ENCODE measurements at regions not wholly inside any gene's neighbourhood (a gene's known extent, or its start where the extent isn't known, plus 50 kb on each side); places are given as distances from the start of the nearest gene placed in this dataset.

GRCh38 chr6:130558131-130558530, 192.3 kb downstream of the TMEM200A start:
- no peak for DNase-seq (ENCODE audit: low spot score)
- Histone ChIP-seq H3K27me3 (ENCODE audit: control insufficient read depth in 4 of 4, insufficient read depth in 4 of 4, low read length in 3 of 4) (peaks cover 0 to 5% (median 0%) of the 10 kb centered on the region in 4 donors), H3K27ac (ENCODE audit: low read depth in 1 of 2, low read length in 2 of 2) (no peak overlapping the region), H3K9ac (ENCODE audit: low read depth in 1 of 2, low read length in 2 of 2) (no peak overlapping the region), H3K9me3 (ENCODE audit: control insufficient read depth in 4 of 4, low read length in 3 of 4) (no peaks in the 10 kb centered on the region), H3K4me3 (ENCODE audit: low read depth in 1 of 3, low read length in 3 of 3) (no peak overlapping the region), H3K4me1 (ENCODE audit: control insufficient read depth in 4 of 4, insufficient read depth in 4 of 4, low read length in 3 of 4) (no peaks in the 10 kb centered on the region), H3K36me3 (ENCODE audit: control insufficient read depth in 4 of 4, insufficient read depth in 3 of 4, low read depth in 1 of 4, low read length in 3 of 4) (no peaks in the 10 kb centered on the region)
- 84% methylated on average over 1 of the region's 1 CpG for WGBS
- TF ChIP-seq HNF4A (conservative IDR thresholded peaks at IDR 0.05): no peak
- TF ChIP-seq JUND (IDR thresholded peaks at IDR 0.05): no peak
- TF ChIP-seq YY1 (IDR thresholded peaks at IDR 0.05): no peak
- no peak for TF ChIP-seq RXRA (IDR thresholded peaks at IDR 0.05)
- TF ChIP-seq FOXA2 (IDR thresholded peaks at IDR 0.05): no peak
- no peak for TF ChIP-seq REST (IDR thresholded peaks at IDR 0.05)
- TF ChIP-seq GABPA (IDR thresholded peaks at IDR 0.05 in 1 of 2, conservative IDR thresholded peaks at IDR 0.05 in 1 of 2): no peak
- TF ChIP-seq, protein P1, sequence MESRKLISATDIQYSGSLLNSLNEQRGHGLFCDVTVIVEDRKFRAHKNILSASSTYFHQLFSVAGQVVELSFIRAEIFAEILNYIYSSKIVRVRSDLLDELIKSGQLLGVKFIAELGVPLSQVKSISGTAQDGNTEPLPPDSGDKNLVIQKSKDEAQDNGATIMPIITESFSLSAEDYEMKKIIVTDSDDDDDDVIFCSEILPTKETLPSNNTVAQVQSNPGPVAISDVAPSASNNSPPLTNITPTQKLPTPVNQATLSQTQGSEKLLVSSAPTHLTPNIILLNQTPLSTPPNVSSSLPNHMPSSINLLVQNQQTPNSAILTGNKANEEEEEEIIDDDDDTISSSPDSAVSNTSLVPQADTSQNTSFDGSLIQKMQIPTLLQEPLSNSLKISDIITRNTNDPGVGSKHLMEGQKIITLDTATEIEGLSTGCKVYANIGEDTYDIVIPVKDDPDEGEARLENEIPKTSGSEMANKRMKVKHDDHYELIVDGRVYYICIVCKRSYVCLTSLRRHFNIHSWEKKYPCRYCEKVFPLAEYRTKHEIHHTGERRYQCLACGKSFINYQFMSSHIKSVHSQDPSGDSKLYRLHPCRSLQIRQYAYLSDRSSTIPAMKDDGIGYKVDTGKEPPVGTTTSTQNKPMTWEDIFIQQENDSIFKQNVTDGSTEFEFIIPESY (IDR thresholded peaks at IDR 0.05): no peak
- TF ChIP-seq, protein P2, sequence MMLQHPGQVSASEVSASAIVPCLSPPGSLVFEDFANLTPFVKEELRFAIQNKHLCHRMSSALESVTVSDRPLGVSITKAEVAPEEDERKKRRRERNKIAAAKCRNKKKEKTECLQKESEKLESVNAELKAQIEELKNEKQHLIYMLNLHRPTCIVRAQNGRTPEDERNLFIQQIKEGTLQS (IDR thresholded peaks at IDR 0.05): no peak
- TF ChIP-seq NR2F2 (IDR thresholded peaks at IDR 0.05): no peak
- TF ChIP-seq RAD21 (IDR thresholded peaks at IDR 0.05): no peak
- TF ChIP-seq SP1 (IDR thresholded peaks at IDR 0.05): no peak
- TF ChIP-seq, protein P3, sequence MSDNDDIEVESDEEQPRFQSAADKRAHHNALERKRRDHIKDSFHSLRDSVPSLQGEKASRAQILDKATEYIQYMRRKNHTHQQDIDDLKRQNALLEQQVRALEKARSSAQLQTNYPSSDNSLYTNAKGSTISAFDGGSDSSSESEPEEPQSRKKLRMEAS (IDR thresholded peaks at IDR 0.05): no peak
- no peak for TF ChIP-seq HNF4G (IDR thresholded peaks at IDR 0.05)
- no peak for TF ChIP-seq EGR1 (IDR thresholded peaks at IDR 0.05; ENCODE audit: low read depth in 2 of 2)
- TF ChIP-seq TAF1 (conservative IDR thresholded peaks at IDR 0.05): no peak

GRCh38 chr6:130559166-130559565, 193.3 kb downstream of the TMEM200A start:
- H3K27me3 ChIP-seq (ENCODE audit: control insufficient read depth in 4 of 4, insufficient read depth in 4 of 4, low read length in 3 of 4): peaks cover 0 to 2% (median 0%) of the 10 kb centered on the region in 4 donors
- H3K4me3 ChIP-seq (ENCODE audit: low read depth in 1 of 3, low read length in 3 of 3): no peak overlapping the region
- no peak for TF ChIP-seq FOXA2 (IDR thresholded peaks at IDR 0.05)
- no peak for TF ChIP-seq REST (IDR thresholded peaks at IDR 0.05)
- no peak for TF ChIP-seq TAF1 (conservative IDR thresholded peaks at IDR 0.05)
- TF ChIP-seq, protein P3 (IDR thresholded peaks at IDR 0.05): no peak
- no peaks in the 10 kb centered on the region for H3K9me3 ChIP-seq (ENCODE audit: control insufficient read depth in 4 of 4, low read length in 3 of 4)
- H3K36me3 ChIP-seq (ENCODE audit: control insufficient read depth in 4 of 4, insufficient read depth in 3 of 4, low read depth in 1 of 4, low read length in 3 of 4): no peaks in the 10 kb centered on the region
- H3K4me1 ChIP-seq (ENCODE audit: control insufficient read depth in 4 of 4, insufficient read depth in 4 of 4, low read length in 3 of 4): no peaks in the 10 kb centered on the region
- DNase-seq (ENCODE audit: low spot score): no peak
- no peak overlapping the region for H3K9ac ChIP-seq (ENCODE audit: low read depth in 1 of 2, low read length in 2 of 2)
- no peak overlapping the region for H3K27ac ChIP-seq (ENCODE audit: low read depth in 1 of 2, low read length in 2 of 2)
- 89% methylated on average over 1 of the region's 1 CpG for WGBS
